DOHH2 (cell line): ENCODE measurements at regions not wholly inside any gene's neighbourhood (a gene's known extent, or its start where the extent isn't known, plus 50 kb on each side); places are given as distances from the start of the nearest gene placed in this dataset.

ENCODE experiments used
- EZH2phosphoT487 ChIP-seq: fragments of 200-600 bp; sonication (generic); IDR thresholded peaks from 2 replicates; pipeline ENCODE4 v1.6.1; 2017; ENCODE audit warnings: borderline replicate concordance, mild to moderate bottlenecking, antibody characterized with exemption, low read length, moderate library complexity, mixed read lengths
- TF ChIP-seq, protein P1 (sequence below): fragments of 200-600 bp; sonication (generic); IDR thresholded peaks from one replicate; pipeline ENCODE4 v1.5.1; 2014; ENCODE audit warnings: antibody characterized with exemption, mild to moderate bottlenecking, low read depth, low read length; ENCODE audit not compliant: poor library complexity, severe bottlenecking

DNA sequence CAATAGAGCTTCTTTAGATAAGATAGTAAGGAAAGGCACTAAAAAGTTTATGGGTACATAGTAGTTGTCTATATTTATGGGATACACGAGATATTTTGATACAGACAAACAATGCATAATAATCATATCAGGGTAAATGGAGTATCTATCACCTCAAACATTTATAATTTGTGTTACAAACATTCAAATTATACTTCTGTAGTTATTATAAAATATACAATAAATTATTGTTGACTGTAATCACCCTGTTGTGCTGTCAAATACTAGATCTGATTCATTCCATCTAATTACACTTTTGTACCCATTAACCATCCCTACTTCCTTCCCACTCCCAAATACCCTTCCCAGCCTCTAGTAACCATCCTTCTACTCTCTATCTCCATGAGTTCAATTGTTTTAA, 179.7 kb downstream of the FOXG1 start:
- TF ChIP-seq, protein P1, sequence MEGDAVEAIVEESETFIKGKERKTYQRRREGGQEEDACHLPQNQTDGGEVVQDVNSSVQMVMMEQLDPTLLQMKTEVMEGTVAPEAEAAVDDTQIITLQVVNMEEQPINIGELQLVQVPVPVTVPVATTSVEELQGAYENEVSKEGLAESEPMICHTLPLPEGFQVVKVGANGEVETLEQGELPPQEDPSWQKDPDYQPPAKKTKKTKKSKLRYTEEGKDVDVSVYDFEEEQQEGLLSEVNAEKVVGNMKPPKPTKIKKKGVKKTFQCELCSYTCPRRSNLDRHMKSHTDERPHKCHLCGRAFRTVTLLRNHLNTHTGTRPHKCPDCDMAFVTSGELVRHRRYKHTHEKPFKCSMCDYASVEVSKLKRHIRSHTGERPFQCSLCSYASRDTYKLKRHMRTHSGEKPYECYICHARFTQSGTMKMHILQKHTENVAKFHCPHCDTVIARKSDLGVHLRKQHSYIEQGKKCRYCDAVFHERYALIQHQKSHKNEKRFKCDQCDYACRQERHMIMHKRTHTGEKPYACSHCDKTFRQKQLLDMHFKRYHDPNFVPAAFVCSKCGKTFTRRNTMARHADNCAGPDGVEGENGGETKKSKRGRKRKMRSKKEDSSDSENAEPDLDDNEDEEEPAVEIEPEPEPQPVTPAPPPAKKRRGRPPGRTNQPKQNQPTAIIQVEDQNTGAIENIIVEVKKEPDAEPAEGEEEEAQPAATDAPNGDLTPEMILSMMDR: no peak
- TF ChIP-seq EZH2phosphoT487: no peak
